HEK293 (cell line): ENCODE measurements at regions not wholly inside any gene's neighbourhood (a gene's known extent, or its start where the extent isn't known, plus 50 kb on each side); places are given as distances from the start of the nearest gene placed in this dataset.

Experiments used
- BCL11A ChIP-seq: fragments of 450-650 bp; formaldehyde crosslinking; IDR thresholded peaks from 2 replicates; pipeline ENCODE4 v1.5.1; 2016; ENCODE audit warnings: low read depth, missing biosample characterization, missing genetic modification characterization
- CTCF ChIP-seq: fragments of 450-650 bp; formaldehyde crosslinking; IDR thresholded peaks from 2 replicates; pipeline ENCODE4 v1.5.1; 2016; ENCODE audit warnings: missing biosample characterization, missing genetic modification characterization
- PBX3 ChIP-seq: sonication (generic); formaldehyde crosslinking; IDR thresholded peaks from 2 replicates; pipeline ENCODE4 v1.8.1; 2022; ENCODE audit warnings: mild to moderate bottlenecking, moderate library complexity, missing genetic modification reagents
- PRDM4 ChIP-seq: fragments of 450-650 bp; formaldehyde crosslinking; IDR thresholded peaks from 2 replicates; pipeline ENCODE4 v1.5.1; 2017; ENCODE audit warnings: missing biosample characterization, missing genetic modification characterization
- ZBTB44 ChIP-seq: fragments of 450-650 bp; IDR thresholded peaks from 2 replicates; pipeline ENCODE4 v1.5.1; 2018; ENCODE audit warnings: missing biosample characterization, mild to moderate bottlenecking, missing genetic modification characterization
- ZNF280C ChIP-seq: fragments of 450-650 bp; formaldehyde crosslinking; IDR thresholded peaks from 2 replicates; pipeline ENCODE4 v1.5.1; 2016; ENCODE audit warnings: missing biosample characterization, missing genetic modification characterization
- ZNF423 ChIP-seq: fragments of 450-650 bp; formaldehyde crosslinking; IDR thresholded peaks from 2 replicates; pipeline ENCODE4 v1.5.1; 2016; ENCODE audit warnings: missing biosample characterization, missing genetic modification characterization

- no peak for TF ChIP-seq BCL11A (tag by site-specific recombination)
- TF ChIP-seq PBX3 (CRISPR knock-in tag): no peak
- TF ChIP-seq CTCF (tag by site-specific recombination): no peak
- no peak for TF ChIP-seq ZNF280C (tag by site-specific recombination)
- no peak for TF ChIP-seq PRDM4 (tag by site-specific recombination)
- TF ChIP-seq ZNF423: no peak
- no peak for TF ChIP-seq ZBTB44 (tag by site-specific recombination)
Observed at GRCh38 chr5:145499483-145499882, 335.7 kb downstream of the PRELID2 start.
